HG03097 (cell line): ENCODE measurements at regions not wholly inside any gene's neighbourhood (a gene's known extent, or its start where the extent isn't known, plus 50 kb on each side); places are given as distances from the start of the nearest gene placed in this dataset.
"Not testable (repeated sequence)": the region's sequence is repeated elsewhere in the genome, so short reads cannot be mapped to it uniquely, and the experiment has no call there.

Experiments used
- ATAC-seq: cut with Tn5 transposase; IDR thresholded peaks from one replicate; pipeline ENCODE4 v1.9.1; 2021; ENCODE audit not compliant: unreplicated experiment, low FRiP score

DNA sequence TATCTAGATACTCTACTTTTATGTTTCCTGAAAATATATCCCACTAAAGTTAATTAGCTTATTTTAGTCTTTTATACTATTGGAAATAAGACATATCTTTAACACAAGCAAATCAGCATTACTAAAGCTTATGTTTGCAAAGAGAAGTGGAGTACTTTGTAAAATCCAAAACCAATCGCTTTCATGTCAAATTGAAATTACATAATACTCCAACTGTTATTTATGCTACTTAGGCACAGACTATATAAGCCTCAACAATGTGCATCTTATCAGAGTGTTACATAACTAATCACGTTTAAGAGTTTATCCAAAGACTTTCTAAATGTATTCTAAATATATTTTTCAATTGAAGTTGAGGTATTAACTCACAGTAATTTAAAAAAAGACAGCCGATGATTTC lies 200.0 kb downstream of the PCDH20 start:
- no peak for ATAC-seq

DNA sequence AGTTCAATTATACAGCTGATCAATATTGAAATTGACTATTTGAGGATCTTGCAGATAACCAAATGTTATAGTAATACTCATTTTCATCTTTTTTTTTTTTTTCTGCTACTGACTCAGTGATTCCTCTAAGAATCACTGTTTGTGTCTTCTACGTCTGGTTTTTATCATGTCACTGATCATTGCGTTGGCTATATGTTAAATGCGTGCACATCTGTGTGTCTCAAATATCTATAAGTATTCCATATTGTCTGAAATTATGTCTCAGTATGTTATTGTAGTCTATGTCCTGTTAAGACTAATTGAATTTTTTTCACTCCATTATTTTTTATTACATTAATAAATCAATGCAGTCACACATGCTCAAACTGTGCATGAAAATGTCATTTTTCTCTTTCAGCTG lies 200.5 kb downstream of the PCDH20 start:
- no peak for ATAC-seq

DNA sequence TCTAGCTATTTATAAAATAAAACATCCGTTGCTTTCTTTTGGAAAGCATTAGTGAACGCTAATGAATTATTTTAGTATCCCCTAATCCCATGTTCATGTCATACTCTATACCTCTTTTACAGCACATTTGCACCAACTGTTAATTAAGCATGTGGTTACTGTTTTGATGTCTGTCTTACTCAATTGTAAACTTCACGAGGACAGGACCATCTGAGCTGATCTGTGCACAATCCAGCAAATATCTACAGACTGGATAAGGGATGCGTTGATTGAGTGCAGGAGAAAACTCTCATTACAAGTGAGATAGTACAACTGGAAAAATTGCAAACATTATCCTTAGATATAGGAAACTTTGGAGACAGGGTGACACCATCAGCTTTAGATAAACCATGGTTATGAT lies 201.1 kb downstream of the PCDH20 start:
- ATAC-seq: no peak

DNA sequence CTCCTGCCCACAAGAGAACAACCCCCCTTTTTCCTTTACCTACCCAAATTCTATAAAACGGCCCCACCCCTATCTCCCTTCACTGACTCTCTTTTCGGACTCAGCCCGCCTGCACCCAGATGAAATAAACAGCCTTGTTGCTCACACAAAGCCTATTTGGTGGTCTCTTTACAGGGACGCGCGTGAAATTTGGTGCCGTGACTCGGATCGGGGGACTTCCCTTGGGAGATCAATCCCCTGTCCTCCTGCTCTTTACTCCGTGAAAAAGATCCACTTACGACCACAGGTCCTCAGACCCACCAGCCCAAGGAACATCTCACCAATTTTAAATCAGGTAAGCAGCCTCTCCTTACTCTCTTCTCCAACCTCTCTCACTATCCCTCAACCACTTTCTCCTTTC lies 209.8 kb downstream of the PCDH20 start:
- not testable (repeated sequence) for ATAC-seq

DNA sequence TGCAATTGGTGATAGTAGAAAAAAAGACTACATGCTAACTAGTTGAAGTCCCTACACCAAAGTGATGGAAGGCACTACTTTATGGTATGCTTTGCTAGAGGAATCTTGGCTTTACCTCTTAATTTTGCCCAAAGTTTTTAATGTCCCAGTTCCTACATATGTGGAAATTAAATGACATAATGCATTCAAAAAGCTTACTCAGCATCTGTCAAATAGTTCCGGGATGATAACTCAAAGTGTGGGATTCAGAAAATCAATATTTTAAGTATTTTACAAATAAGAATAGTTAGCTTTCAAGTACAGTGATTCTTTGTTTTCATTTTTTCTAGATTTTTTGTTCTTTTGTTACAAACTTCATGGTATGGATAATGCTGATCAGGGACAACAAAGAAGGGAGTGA lies 211.6 kb downstream of the PCDH20 start:
- ATAC-seq: no peak

DNA sequence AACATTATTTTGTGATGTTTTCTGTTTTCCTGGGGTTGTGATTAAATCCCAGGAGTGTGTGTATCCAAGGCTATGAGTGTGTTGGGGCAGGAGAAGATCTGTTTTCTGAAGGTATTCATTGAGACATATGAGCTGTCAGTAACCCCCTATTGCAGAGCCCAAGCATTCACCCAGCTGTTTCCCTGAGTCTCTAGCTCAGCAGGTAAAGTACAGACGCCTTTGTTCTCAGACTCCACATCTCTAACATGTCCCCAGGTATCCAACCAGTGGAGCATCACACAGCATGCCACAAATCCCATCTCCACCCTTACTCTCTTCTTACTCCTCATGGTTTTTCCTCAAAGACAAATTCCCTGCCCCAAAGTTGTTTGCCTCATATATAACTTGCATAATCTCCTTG lies 213.6 kb downstream of the PCDH20 start:
- no peak for ATAC-seq

DNA sequence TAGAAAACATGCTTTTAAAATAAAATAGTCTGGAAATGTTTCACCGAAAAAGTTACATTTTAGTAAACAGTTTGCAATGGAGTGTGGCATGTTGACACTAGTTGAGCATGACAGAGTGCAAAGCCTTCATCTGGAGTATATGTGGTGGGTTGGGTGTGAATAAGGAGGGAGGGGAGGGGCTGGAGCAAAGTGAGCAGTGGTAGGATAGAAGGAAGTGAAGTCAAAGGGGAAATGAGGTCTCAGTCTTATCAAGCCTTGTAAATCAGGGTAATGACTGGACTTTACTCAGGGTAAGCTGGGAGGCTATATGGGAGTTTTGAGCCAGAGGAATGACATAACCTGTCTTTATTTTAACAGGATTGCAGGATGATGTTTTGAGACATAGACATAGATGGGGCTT lies 222.8 kb downstream of the PCDH20 start:
- ATAC-seq: no peak

DNA sequence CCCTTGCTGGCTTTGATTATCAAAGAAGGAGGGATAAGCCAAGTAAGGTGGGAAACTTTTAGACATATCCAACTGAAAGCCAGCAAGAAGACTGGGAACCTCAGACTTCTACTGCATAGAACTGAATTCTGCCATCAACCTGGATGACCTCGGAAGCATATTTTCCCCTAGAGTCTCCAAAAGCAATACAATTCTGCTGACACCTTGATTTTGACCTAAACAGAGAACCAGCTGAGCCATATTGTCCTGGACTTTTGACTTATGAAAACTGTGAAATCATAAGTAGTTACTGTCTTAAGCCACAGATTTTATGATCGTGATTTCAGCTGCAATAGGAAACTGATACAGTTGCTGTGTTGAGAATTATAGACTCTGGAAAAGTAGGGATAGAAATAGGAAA lies 227.6 kb downstream of the PCDH20 start:
- no peak for ATAC-seq

DNA sequence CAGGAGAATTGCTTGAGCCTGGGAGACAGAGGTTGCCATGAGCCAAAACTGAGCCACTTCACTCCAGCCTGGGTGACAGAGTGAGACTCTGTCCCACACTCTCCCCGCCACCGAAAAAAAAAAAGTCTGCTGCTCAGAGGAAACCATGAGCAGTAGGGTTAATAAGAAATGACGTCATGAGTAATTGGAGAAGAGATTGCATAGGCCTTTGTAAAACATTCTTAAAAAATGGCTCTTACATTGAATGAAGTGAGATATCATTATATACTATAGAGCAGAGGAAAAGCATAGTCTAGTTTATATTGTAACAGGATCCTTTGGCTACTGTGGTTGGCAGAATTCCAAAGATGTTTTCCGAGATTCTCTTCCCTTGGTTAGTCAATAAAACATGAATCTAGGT lies 228.2 kb downstream of the PCDH20 start:
- no peak for ATAC-seq

DNA sequence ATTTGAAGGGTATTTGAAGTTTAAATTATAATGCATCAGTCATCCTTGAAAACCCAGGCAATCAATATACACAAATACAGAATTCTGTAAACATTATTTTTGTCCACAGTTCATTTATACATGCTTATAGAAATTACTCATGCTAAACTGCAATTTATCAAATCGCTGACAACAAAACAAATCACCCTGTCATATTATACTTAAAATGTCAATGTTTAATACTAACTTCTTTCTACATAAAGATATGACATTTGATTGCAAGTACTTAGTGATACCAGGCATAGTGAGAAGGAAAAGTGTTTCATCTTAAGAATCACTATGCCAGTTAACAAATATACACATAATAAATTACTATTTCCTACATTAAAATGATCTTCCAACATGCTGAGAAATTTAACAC lies 232.0 kb downstream of the PCDH20 start:
- ATAC-seq: no peak

DNA sequence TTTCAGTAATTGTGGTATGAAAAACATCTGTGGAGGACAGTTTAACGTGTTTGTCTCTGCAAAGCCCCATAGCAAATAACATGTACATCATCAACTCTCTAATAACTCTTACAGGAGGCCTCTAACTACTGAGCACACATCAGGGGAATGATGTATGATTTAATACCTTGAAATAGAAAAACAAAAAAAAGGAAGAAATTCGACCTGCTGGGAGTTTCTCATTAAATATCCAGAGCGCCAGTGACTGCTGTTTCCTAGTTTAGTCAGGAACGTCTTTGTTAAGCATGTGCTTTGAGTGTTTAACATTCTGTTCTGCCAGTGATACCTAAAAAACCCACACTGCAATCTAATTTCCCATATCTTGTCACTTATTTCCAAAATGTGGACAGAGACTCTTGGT lies 235.4 kb downstream of the PCDH20 start:
- ATAC-seq: no peak

DNA sequence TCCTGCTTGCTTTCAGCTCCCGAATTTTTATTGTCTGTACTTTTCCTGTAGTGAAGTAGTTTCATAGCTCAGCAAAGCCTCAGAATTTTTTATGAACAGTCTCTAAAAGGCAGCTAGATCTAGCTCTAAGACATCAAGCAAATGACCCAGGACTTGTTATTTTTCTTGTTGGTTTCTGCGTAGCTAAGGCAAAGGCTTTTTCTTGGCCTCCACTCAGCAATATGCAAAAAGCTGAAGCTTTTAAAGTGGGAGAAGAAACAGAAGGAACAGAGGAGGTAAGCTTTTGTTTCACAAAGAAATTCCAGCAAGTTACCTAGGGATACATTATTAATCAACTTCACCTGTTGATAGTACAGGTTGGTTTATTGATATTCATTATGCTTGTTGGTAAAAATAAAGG lies 235.9 kb downstream of the PCDH20 start:
- ATAC-seq: no peak

DNA sequence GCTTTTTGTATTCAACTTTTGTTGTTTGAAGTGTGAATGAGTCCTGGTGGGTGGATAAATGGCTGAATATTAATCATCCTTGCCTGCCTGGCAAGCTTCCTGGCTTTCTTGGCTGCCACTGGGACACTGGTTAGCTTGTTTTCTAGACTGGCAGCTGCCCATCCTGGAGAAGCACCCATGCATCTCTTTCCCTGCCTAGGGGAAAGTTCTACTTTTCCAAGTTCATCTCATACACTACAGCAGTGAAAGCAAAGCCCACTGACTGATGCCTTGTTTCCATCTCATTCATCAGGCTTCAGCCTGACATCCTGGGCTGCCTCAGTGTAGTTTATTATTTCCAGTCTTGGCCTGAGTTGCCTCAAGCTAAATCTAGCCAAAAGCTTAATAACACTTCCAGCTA lies 244.8 kb downstream of the PCDH20 start:
- no peak for ATAC-seq

DNA sequence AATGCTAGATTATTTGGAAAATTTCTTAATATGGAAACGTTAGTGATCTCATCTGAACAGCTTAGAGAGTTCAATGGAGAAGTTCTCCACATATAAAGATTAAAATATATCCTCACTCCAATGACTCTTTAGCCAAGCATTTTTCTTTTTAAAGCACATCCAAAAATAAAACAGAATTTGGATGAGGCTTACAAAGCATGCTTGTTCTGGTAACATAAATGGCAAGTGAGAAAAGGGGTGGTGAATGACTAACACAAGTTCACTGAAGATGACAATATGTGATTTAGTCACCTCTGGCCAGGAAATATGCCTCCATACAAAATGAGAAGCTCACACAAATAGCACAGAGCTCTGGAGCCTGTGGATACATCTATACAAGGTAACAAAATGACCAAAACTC lies 253.0 kb downstream of the PCDH20 start:
- no peak for ATAC-seq

DNA sequence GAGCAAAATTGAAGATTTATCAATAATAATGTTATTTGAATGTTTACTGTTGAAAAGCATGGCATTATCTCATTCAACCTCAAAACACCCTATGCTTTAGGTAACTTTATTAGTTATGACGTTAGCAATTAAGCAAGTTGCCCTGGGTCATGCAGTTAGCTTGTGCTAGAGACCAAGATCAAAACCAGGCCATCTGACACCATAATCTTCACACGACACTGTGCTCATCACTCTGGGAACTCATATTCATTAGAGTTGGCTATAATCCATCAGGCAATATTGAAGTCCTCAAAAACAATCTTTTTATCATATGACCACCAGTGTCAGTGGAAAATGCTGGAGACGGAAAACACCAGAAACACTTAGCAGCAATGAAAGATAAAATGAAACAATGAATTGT lies 253.5 kb downstream of the PCDH20 start:
- ATAC-seq: no peak

DNA sequence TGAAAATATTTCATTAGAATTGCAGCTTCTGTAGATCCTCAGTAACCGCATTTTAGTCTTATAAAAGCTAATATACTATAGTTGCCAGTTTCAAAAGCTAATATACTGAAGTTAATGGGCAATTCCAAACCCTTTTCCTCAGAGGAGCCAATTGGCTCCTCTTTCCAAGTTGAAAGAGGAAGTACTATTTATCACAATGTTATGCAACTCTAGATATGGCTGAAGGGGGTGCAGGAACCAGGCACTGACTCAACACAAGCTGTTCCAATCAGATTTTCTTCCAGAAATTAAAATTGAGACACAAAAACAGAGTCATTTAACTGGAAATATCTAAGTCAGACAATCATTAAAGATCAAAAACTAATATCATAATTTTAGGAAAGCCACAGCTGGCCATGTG lies 258.9 kb downstream of the PCDH20 start:
- ATAC-seq: no peak

DNA sequence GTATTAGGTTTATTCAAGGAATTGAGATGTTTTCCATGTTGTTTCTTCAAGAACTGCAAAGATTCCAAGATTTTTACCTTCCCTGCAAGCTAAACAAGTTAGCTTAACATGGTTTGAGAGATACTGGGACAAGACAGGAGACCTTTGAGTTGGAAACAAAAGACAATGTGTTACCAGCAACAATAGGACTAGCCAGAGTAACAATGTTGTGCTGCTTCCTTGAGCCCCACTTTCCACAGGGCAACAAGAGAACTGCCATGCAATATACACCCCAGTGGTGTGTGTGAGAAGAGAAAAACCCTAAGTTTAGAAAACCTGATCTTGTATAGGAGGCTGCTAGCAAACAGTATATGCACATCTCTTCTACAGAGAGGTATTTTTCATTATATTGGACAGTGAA lies 264.6 kb downstream of the PCDH20 start:
- no peak for ATAC-seq

DNA sequence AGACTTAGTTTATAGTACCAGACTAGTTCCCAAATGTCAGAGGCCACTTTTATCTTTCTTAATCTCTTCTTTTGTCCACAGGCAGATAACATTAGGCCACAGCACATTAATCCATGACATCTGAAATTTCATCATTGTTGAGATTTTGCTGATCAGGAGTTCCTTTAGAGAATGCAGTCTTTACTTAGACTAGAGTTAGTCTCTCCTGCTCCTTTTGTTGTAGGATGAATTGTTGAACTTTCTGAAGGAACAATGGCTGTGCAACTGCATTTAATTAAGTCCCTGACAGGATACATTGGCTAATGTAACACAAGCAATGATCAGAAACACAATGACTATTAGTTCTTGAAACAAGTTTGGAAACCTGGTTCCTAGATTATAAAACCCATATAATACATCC lies 266.3 kb downstream of the PCDH20 start:
- no peak for ATAC-seq

DNA sequence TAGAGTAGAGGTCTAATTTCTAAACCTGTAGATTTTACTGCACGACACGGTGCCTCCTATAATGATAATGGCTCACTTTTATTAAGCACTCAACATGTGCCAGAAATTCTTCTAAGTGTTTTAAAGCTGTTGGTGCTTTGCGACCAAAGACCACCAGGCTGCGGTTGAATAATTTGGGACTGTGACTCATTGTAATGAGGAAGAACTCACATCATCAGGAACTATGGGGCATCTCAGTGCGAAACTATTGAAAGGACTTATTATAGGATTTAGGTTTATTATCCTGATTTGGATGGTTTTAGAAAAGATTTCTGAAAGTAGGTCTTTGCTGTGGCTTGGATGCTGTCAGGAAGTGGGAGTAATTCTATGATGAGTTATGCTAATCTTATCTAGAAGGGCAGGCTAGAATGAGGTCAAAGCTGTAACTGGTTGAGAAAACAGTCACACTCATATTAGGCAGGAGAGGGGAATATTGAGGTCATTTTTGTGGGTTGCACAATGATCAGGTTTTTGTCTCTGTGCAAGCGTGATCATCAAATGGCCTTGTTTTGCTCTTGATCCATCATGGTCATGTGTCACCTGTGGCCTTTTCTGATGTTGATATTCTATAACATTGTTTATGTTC lies 266.8 kb downstream of the PCDH20 start:
- ATAC-seq: no peak

DNA sequence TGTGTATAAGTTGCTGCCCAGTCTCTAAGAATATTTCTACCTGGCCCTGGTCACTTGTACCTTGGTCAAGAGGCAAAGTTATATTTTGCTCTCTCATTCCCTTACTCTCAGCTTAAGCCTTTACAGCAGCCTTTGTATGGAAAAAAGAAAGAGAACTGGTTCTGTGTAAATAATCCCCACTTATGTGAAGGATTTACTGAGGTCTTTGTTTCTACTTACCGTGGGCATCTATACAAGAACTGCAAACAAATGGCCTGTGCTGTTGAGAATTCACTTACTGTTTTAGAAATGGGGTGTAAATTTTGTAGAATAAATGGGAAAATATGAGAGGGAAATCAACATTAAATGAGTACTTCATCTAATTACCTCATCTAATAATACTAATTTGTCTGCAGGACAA lies 267.4 kb downstream of the PCDH20 start:
- no peak for ATAC-seq

DNA sequence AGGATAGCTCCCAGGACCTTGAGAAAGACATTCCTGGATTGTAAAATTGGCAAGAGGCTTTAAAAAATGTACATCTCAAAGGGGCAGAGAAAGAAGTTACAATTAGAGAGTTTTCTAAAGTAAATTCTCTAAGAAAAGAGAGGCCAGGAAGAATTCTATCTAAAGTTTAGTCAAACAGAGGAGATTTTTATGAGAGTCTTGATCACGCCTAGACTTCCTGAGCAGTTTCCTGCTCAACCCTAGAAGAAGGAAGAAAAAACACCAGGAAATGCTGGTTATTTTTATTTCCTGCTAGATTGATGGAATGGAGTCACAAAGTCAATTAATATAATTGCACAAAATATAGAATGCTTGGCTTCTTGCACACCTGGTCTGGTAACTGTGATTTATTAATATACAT lies 269.1 kb downstream of the PCDH20 start:
- no peak for ATAC-seq

DNA sequence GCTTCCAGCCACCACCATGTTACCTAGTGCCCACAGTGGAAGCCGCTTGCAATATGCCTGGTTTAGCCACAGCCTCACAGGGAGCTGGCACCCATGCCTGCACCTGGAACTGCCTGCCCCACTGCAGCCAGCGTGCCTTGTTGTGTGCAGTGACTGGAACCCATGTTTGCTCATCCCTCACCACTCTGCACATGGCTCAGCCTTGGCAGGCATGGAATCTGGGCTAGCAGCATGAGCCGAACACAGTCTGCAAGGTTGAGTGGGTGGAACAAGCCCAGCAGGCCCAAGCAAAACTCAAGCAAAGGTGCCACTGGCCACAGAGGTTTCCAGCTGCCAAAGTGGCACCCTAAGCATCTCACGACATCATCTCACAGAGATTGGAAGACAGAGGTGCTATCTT lies 269.5 kb downstream of the PCDH20 start:
- no peak for ATAC-seq

DNA sequence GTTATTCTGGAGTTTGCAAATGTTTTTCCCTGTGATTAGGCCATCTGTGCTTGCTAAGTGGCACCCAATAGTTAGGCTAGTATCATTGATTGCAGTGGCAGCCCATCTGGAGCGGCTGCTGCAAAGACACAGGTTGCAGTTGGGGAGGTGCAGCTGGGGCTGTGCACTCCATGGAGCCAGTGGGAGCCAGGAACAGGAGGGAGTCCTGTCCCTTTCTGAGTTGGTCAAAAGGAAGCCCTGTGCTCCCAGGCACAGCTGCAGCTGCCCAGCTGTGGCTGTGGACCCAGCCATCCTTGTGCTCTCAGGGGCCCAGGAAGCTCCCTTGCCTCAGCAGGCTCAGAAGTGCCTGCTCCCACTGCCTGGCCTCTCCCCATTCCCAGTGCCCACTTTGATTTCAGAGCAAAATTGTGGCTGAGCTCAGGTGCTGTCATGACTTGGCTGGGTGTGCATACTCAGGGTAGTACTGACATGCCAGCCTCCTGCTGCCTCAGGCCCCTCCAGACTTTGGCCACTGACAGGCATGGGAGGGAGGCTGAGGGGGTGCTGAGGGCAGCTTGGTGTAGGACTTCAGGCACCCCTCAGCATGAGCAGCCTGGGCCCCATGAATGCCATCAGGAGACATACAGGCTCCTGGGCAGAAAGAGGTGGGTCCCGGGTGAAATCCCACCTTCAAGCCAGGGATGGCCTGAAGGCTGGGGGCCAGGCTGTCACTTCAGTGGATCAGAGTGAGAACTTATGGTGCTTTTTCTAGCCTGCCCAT lies 270.6 kb downstream of the PCDH20 start:
- ATAC-seq: no peak
